H1 (cell line): ENCODE measurements at regions not wholly inside any gene's neighbourhood (a gene's known extent, or its start where the extent isn't known, plus 50 kb on each side); places are given as distances from the start of the nearest gene placed in this dataset.
"Not testable (repeated sequence)": the region's sequence is repeated elsewhere in the genome, so short reads cannot be mapped to it uniquely, and the experiment has no call there.

Source experiments
- BACH1 ChIP-seq: IDR thresholded peaks from 2 replicates; pipeline ENCODE4 v1.6.1; 2012; ENCODE audit warnings: low read length, improper control_type of control experiment
- CBX8 ChIP-seq: fragments of 300-800, 300-1000 bp; sonication (generic); IDR thresholded peaks from 2 replicates; pipeline ENCODE4 v1.7.1; 2016; ENCODE audit warnings: low read depth, low read length, borderline replicate concordance
- MAX ChIP-seq: IDR thresholded peaks from 2 replicates; pipeline ENCODE4 v1.6.1; 2012; ENCODE audit warnings: inconsistent platforms
- POLR2A ChIP-seq, 2 experiments: IDR thresholded peaks; 1 replicate in 1 of 2; 2 replicates in 1 of 2; pipeline ENCODE4 v1.6.1; 2011; ENCODE audit warnings: low read depth in 2 of 2, low read length in 2 of 2, mild to moderate bottlenecking in 2 of 2; ENCODE audit errors: control extremely low read depth in 1 of 2
- POLR2AphosphoS5 ChIP-seq: IDR thresholded peaks from 2 replicates; pipeline ENCODE4 v1.6.1; 2011; ENCODE audit warnings: low read depth, low read length
- SIRT6 ChIP-seq: IDR thresholded peaks from one replicate; pipeline ENCODE4 v1.7.1; 2012; ENCODE audit warnings: low read length, inconsistent platforms
- TAF1 ChIP-seq: IDR thresholded peaks from 2 replicates; pipeline ENCODE4 v1.6.1; 2011; ENCODE audit warnings: mild to moderate bottlenecking, low read depth, low read length
- TCF12 ChIP-seq: IDR thresholded peaks from 2 replicates; pipeline ENCODE4 v1.6.1; 2011; ENCODE audit warnings: low read depth, mild to moderate bottlenecking, low read length
- TF ChIP-seq, protein P1 (sequence below), 3 experiments: IDR thresholded peaks; 1 replicate in 2 of 3; 2 replicates in 1 of 3; pipeline versions ENCODE4 v1.5.1 to v1.6.1; 2011; ENCODE audit warnings: low read length in 3 of 3, mild to moderate bottlenecking in 3 of 3, inconsistent platforms in 2 of 3, low read depth in 1 of 3, moderate library complexity in 1 of 3; ENCODE audit not compliant: insufficient read depth in 1 of 3; ENCODE audit errors: control extremely low read depth in 1 of 3

DNA sequence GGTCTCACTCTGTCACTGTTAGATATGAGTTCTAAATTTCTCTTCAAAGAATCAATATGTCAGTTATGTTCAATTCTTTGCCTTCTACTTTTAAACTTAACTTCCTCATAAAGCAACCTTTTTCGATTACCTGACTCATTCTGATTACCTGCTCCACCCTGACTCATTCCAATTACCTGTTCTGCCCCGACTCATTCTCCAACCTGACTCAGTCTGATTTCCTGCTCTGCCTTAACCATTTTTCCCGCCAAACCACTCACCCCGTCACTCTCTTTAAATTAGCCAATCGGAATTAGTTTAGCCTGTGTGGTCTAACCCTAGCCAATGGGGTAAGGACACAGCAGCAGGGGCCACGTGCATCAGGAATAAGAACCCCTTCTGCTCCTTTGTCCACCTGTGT lies 67.4 kb upstream of the RASSF8 start:
- TF ChIP-seq TCF12; CBX8; TAF1; BACH1; POLR2AphosphoS5; MAX; POLR2A (IDR thresholded peaks at IDR 0.05; ENCODE audit: control extremely low read depth in 1 of 2, low read depth in 2 of 2, low read length in 2 of 2); SIRT6: not testable (repeated sequence)
- TF ChIP-seq, protein P1, sequence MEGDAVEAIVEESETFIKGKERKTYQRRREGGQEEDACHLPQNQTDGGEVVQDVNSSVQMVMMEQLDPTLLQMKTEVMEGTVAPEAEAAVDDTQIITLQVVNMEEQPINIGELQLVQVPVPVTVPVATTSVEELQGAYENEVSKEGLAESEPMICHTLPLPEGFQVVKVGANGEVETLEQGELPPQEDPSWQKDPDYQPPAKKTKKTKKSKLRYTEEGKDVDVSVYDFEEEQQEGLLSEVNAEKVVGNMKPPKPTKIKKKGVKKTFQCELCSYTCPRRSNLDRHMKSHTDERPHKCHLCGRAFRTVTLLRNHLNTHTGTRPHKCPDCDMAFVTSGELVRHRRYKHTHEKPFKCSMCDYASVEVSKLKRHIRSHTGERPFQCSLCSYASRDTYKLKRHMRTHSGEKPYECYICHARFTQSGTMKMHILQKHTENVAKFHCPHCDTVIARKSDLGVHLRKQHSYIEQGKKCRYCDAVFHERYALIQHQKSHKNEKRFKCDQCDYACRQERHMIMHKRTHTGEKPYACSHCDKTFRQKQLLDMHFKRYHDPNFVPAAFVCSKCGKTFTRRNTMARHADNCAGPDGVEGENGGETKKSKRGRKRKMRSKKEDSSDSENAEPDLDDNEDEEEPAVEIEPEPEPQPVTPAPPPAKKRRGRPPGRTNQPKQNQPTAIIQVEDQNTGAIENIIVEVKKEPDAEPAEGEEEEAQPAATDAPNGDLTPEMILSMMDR (IDR thresholded peaks at IDR 0.05; ENCODE audit: control extremely low read depth in 1 of 3, insufficient read depth in 1 of 3, low read depth in 1 of 3, low read length in 3 of 3), result not testable (repeated sequence)
